ENCODE measurements at regions not wholly inside any gene's neighbourhood (a gene's known extent, or its start where the extent isn't known, plus 50 kb on each side); places are given as distances from the start of the nearest gene placed in this dataset.

GRCh38 chr1:207971331-207972219 is 60.6 kb upstream of the CD34 start:
- no peaks in the 10 kb centered on the region for H3K9me3 ChIP-seq
- DNase-seq (ENCODE audit: low spot score): no peak
- TF ChIP-seq CTCF (IDR thresholded peaks at IDR 0.05): no peak
- H3K27ac ChIP-seq: no peak overlapping the region
- H3K36me3 ChIP-seq: no peaks in the 10 kb centered on the region
- H3K27me3 ChIP-seq: no peaks in the 10 kb centered on the region
- H3K4me1 ChIP-seq: peaks cover 0 to 4% of the 10 kb centered on the region in 2 donors
- H3K4me3 ChIP-seq: no peak overlapping the region

GRCh38 chr1:207970329-207971233 is 59.7 kb upstream of the CD34 start:
- TF ChIP-seq CTCF (IDR thresholded peaks at IDR 0.05): no peak
- no peak overlapping the region for H3K4me3 ChIP-seq
- DNase-seq (ENCODE audit: low spot score): no peak
- H3K9me3 ChIP-seq: no peaks in the 10 kb centered on the region
- H3K27me3 ChIP-seq: no peaks in the 10 kb centered on the region
- peaks cover 0 to 4% of the 10 kb centered on the region in 2 donors for H3K4me1 ChIP-seq
- H3K36me3 ChIP-seq: no peaks in the 10 kb centered on the region
- H3K27ac ChIP-seq: no peak overlapping the region

GRCh38 chr1:207969528-207969927 is 58.6 kb upstream of the CD34 start:
- H3K36me3 ChIP-seq: no peaks in the 10 kb centered on the region
- no peak overlapping the region for H3K27ac ChIP-seq
- H3K4me3 ChIP-seq: no peak overlapping the region

GRCh38 chr1:207968521-207969009 is 57.6 kb upstream of the CD34 start:
- Histone ChIP-seq H3K9me3 (no peaks in the 10 kb centered on the region), H3K36me3 (no peaks in the 10 kb centered on the region), H3K27ac (no peak overlapping the region), H3K4me1 (peaks cover 0 to 15% of the 10 kb centered on the region in 2 donors), H3K4me3 (no peak overlapping the region), H3K27me3 (no peaks in the 10 kb centered on the region)
- no peak for DNase-seq (ENCODE audit: low spot score)
- TF ChIP-seq CTCF (IDR thresholded peaks at IDR 0.05): no peak

More at GRCh38 chr1:207969528-207969927, 58.6 kb upstream of the CD34 start:
- Histone ChIP-seq H3K4me1 (peaks cover 0 to 7% of the 10 kb centered on the region in 2 donors), H3K27me3 (no peaks in the 10 kb centered on the region), H3K9me3 (no peaks in the 10 kb centered on the region)
- DNase-seq (ENCODE audit: low spot score): no peak
- no peak for TF ChIP-seq CTCF (IDR thresholded peaks at IDR 0.05)

- Histone ChIP-seq H3K27me3 (no peaks in the 10 kb centered on the region), H3K4me1 (peaks cover 0 to 22% of the 10 kb centered on the region in 2 donors), H3K4me3 (no peak overlapping the region), H3K27ac (no peak overlapping the region), H3K36me3 (no peaks in the 10 kb centered on the region), H3K9me3 (no peaks in the 10 kb centered on the region)
- no peak for DNase-seq (ENCODE audit: low spot score)
- no peak for TF ChIP-seq CTCF (IDR thresholded peaks at IDR 0.05)
These were observed 56.8 kb upstream of the CD34 start for GRCh38 chr1:207967703-207968102.
